ENCODE measurements at regions not wholly inside any gene's neighbourhood (a gene's known extent, or its start where the extent isn't known, plus 50 kb on each side); places are given as distances from the start of the nearest gene placed in this dataset.

- intact Hi-C loops (cut with DNase I; ENCODE audit: low total_unique reads): no loop called here
- H3K4me3 ChIP-seq: no peak overlapping the region
- H3K27ac ChIP-seq: no peak overlapping the region
- H3K4me1 ChIP-seq: no peaks in the 10 kb centered on the region
- no peaks in the 10 kb centered on the region for H3K27me3 ChIP-seq
- no peaks in the 10 kb centered on the region for H3K36me3 ChIP-seq
- no peaks in the 10 kb centered on the region for H3K9me3 ChIP-seq
- TF ChIP-seq POLR2A (IDR thresholded peaks at IDR 0.05) (no peak), POLR2AphosphoS5 (IDR thresholded peaks at IDR 0.05) (no peak), CTCF (IDR thresholded peaks at IDR 0.05) (no peak)
- no peak for DNase-seq (ENCODE audit: low spot score in 2 of 2)
These were observed 280.4 kb downstream of the MTERF1 start for GRCh38 chr7:91600112-91600511.

GRCh38 chr7:91603707-91604106 lies 276.8 kb downstream of the MTERF1 start:
- intact Hi-C loops (cut with DNase I; ENCODE audit: low total_unique reads): no loop called here
- H3K27me3 ChIP-seq: no peaks in the 10 kb centered on the region
- no peak overlapping the region for H3K4me3 ChIP-seq
- TF ChIP-seq POLR2A (IDR thresholded peaks at IDR 0.05) (no peak), CTCF (IDR thresholded peaks at IDR 0.05) (no peak), POLR2AphosphoS5 (IDR thresholded peaks at IDR 0.05) (no peak)
- no peaks in the 10 kb centered on the region for H3K9me3 ChIP-seq
- no peak overlapping the region for H3K27ac ChIP-seq
- no peaks in the 10 kb centered on the region for H3K36me3 ChIP-seq
- DNase-seq (ENCODE audit: low spot score in 2 of 2): no peak
- H3K4me1 ChIP-seq: no peaks in the 10 kb centered on the region

- Histone ChIP-seq H3K27ac (no peak overlapping the region), H3K4me3 (no peak overlapping the region), H3K9me3 (peaks cover 0 to 5% of the 10 kb centered on the region in 2 donors), H3K36me3 (no peaks in the 10 kb centered on the region), H3K4me1 (no peaks in the 10 kb centered on the region), H3K27me3 (no peaks in the 10 kb centered on the region)
- intact Hi-C loops (cut with DNase I; ENCODE audit: low total_unique reads): no loop called here
- no peak for DNase-seq (ENCODE audit: low spot score in 2 of 2)
- no peak for TF ChIP-seq CTCF (IDR thresholded peaks at IDR 0.05)
- TF ChIP-seq POLR2A (IDR thresholded peaks at IDR 0.05): no peak
- TF ChIP-seq POLR2AphosphoS5 (IDR thresholded peaks at IDR 0.05): no peak
These were observed 271.9 kb downstream of the MTERF1 start for GRCh38 chr7:91608606-91609005.

- intact Hi-C loops (cut with DNase I; ENCODE audit: low total_unique reads): no loop called here
- no peak for TF ChIP-seq POLR2AphosphoS5 (IDR thresholded peaks at IDR 0.05)
- no peak for TF ChIP-seq POLR2A (IDR thresholded peaks at IDR 0.05)
- no peak for TF ChIP-seq CTCF (IDR thresholded peaks at IDR 0.05)
- Histone ChIP-seq H3K4me1 (no peaks in the 10 kb centered on the region), H3K9me3 (peaks cover 0 to 5% of the 10 kb centered on the region in 2 donors), H3K36me3 (no peaks in the 10 kb centered on the region), H3K4me3 (no peak overlapping the region), H3K27me3 (no peaks in the 10 kb centered on the region), H3K27ac (no peak overlapping the region)
- no peak for DNase-seq (ENCODE audit: low spot score in 2 of 2)
These were observed 271.0 kb downstream of the MTERF1 start for GRCh38 chr7:91609525-91609924.

GRCh38 chr7:91614431-91614830 lies 266.1 kb downstream of the MTERF1 start:
- Histone ChIP-seq H3K27ac (no peak overlapping the region), H3K9me3 (peaks cover 0 to 5% of the 10 kb centered on the region in 2 donors), H3K36me3 (no peaks in the 10 kb centered on the region), H3K4me3 (no peak overlapping the region), H3K27me3 (no peaks in the 10 kb centered on the region), H3K4me1 (no peaks in the 10 kb centered on the region)
- intact Hi-C loops (cut with DNase I; ENCODE audit: low total_unique reads): no loop called here
- no peak for DNase-seq (ENCODE audit: low spot score in 2 of 2)
- TF ChIP-seq POLR2AphosphoS5 (IDR thresholded peaks at IDR 0.05): no peak
- no peak for TF ChIP-seq CTCF (IDR thresholded peaks at IDR 0.05)
- no peak for TF ChIP-seq POLR2A (IDR thresholded peaks at IDR 0.05)
